ENCODE measurements at regions not wholly inside any gene's neighbourhood (a gene's known extent, or its start where the extent isn't known, plus 50 kb on each side); places are given as distances from the start of the nearest gene placed in this dataset.
"Not testable (repeated sequence)": the region's sequence is repeated elsewhere in the genome, so short reads cannot be mapped to it uniquely, and the experiment has no call there.

GRCh38 chr7:41576166-41576565, 126.7 kb downstream of the INHBA start:
- DNase-seq, result no peak

GRCh38 chr7:41574377-41574776, 128.5 kb downstream of the INHBA start:
- DNase-seq, result no peak

- no peak for DNase-seq
Measured at GRCh38 chr7:41573862-41574261, 129.0 kb downstream of the INHBA start.

- DNase-seq, result no peak
Measured at GRCh38 chr7:41573443-41573842, 129.4 kb downstream of the INHBA start.

- no peak for DNase-seq
Measured at GRCh38 chr7:41573015-41573414, 129.9 kb downstream of the INHBA start.

- no peak for DNase-seq
Measured at GRCh38 chr7:41571573-41571972, 131.3 kb downstream of the INHBA start.

- no peak for DNase-seq
Measured at GRCh38 chr7:41570766-41571165, 132.1 kb downstream of the INHBA start.

- no peak for DNase-seq
Measured at GRCh38 chr7:41568135-41568534, 134.8 kb downstream of the INHBA start.

- no peak for DNase-seq
Measured at GRCh38 chr7:41567731-41568114, 135.2 kb downstream of the INHBA start.

- no peak for DNase-seq
Measured at GRCh38 chr7:41567031-41567730, 135.7 kb downstream of the INHBA start.

GRCh38 chr7:41566581-41566980, 136.3 kb downstream of the INHBA start:
- no peak for DNase-seq

- DNase-seq, result no peak
Measured at GRCh38 chr7:41565655-41566054, 137.2 kb downstream of the INHBA start.

- no peak for DNase-seq
Measured at GRCh38 chr7:41559426-41559825, 143.5 kb downstream of the INHBA start.

GRCh38 chr7:41554481-41554880, 148.4 kb downstream of the INHBA start:
- DNase-seq, result no peak

GRCh38 chr7:41550046-41550445, 152.8 kb downstream of the INHBA start:
- not testable (repeated sequence) for DNase-seq

- DNase-seq, result no peak
Measured at GRCh38 chr7:41544241-41544640, 158.6 kb downstream of the INHBA start.

GRCh38 chr7:41540601-41541000, 162.3 kb downstream of the INHBA start:
- no peak for DNase-seq

- DNase-seq, result no peak
Measured at GRCh38 chr7:41538810-41539724, 163.8 kb downstream of the INHBA start.

- no peak for DNase-seq
Measured at GRCh38 chr7:41536873-41537665, 165.8 kb downstream of the INHBA start.

- DNase-seq, result no peak
Measured at GRCh38 chr7:41536122-41536872, 166.6 kb downstream of the INHBA start.

- no peak for DNase-seq
Measured at GRCh38 chr7:41529831-41530230, 173.1 kb downstream of the INHBA start.

GRCh38 chr7:41524876-41525275, 178.0 kb downstream of the INHBA start:
- no peak for DNase-seq

- DNase-seq, result no peak
Measured at GRCh38 chr7:41520445-41520844, 182.4 kb downstream of the INHBA start.

All from NCI-H446 (cell line).